ENCODE measurements at regions not wholly inside any gene's neighbourhood (a gene's known extent, or its start where the extent isn't known, plus 50 kb on each side); places are given as distances from the start of the nearest gene placed in this dataset.

- TF ChIP-seq GLI2 (tag by site-specific recombination; IDR thresholded peaks at IDR 0.05; ENCODE audit: borderline replicate concordance, low read depth) (no peak), ZBTB26 (tag by site-specific recombination; optimal IDR thresholded peaks at IDR 0.05) (no peak), SETDB1 (IDR thresholded peaks at IDR 0.05; ENCODE audit: insufficient read length, low read length) (no peak), ZBTB8A (tag by site-specific recombination; IDR thresholded peaks at IDR 0.05) (no peak), CTCF (tag by site-specific recombination; IDR thresholded peaks at IDR 0.05) (no peak)
These were observed 455.9 kb downstream of the TYW1 start for GRCh38 chr7:67452516-67453026.

Data from HEK293 (cell line).